Breast epithelium (tissue), 4 donors: ENCODE measurements at regions not wholly inside any gene's neighbourhood (a gene's known extent, or its start where the extent isn't known, plus 50 kb on each side); places are given as distances from the start of the nearest gene placed in this dataset.

Experiments
- DNase-seq, 2 donors: peaks; one replicate each; pipeline ENCODE4 v3.0.0-alpha.2; 2019; ENCODE audit warnings: low spot score in 2 of 2
- H3K27ac ChIP-seq, 2 donors: fragments of 200-600 bp; sonication (generic) in 1 of 2; one replicate each; pipeline ENCODE4 v1.5.1; 2016 to 2019; ENCODE audit warnings: mild to moderate bottlenecking in 1 of 2
- H3K27me3 ChIP-seq, 2 donors: fragments of 200-600 bp; sonication (generic) in 1 of 2; one replicate each; pipeline versions ENCODE4 v1.5.1 to v1.6.0; 2017 to 2019; ENCODE audit warnings: control low read depth in 1 of 2, mild to moderate bottlenecking in 1 of 2
- H3K36me3 ChIP-seq: fragments of 200-600 bp; one replicate; pipeline ENCODE4 v1.5.1; 2019
- H3K4me1 ChIP-seq, 2 donors: fragments of 200-600 bp; sonication (generic); one replicate each; pipeline ENCODE4 v1.5.1; 2016 to 2019; ENCODE audit warnings: control low read depth in 1 of 2
- H3K4me3 ChIP-seq, 3 donors: fragments of 200-600 bp; sonication (generic); 1 replicate in 2 of 3; 2 replicates in 1 of 3; pipeline ENCODE4 v1.5.1; 2016 to 2019; ENCODE audit warnings: mild to moderate bottlenecking in 3 of 3, moderate library complexity in 2 of 3
- H3K9me3 ChIP-seq, 2 donors: fragments of 200-600 bp; sonication (generic) in 1 of 2; one replicate each; pipeline ENCODE4 v1.5.1; 2016 to 2019; ENCODE audit warnings: control low read depth in 1 of 2
- POLR2A ChIP-seq: fragments of 450-650 bp; IDR thresholded peaks from one replicate; pipeline ENCODE4 v1.6.1; 2016; ENCODE audit warnings: antibody characterized with exemption, mild to moderate bottlenecking, moderate library complexity
- POLR2AphosphoS5 ChIP-seq, 3 donors: sonication (generic); formaldehyde crosslinking; IDR thresholded peaks; one replicate each; pipeline ENCODE4 v1.6.1; 2017; ENCODE audit warnings: antibody characterized with exemption in 3 of 3
- intact Hi-C: fragments of 100-400 bp; cut with DNase I; formaldehyde crosslinking; loops from one replicate; pipeline ENCODE4 v1.15.1; 2023; ENCODE audit warnings: low total_unique reads
- TF ChIP-seq, protein P1 (sequence below), 3 donors: fragments of 450-650 bp; IDR thresholded peaks; one replicate each; pipeline ENCODE4 v1.5.1; 2016 to 2017; ENCODE audit warnings: antibody characterized with exemption in 3 of 3, mild to moderate bottlenecking in 3 of 3, moderate library complexity in 3 of 3

DNA sequence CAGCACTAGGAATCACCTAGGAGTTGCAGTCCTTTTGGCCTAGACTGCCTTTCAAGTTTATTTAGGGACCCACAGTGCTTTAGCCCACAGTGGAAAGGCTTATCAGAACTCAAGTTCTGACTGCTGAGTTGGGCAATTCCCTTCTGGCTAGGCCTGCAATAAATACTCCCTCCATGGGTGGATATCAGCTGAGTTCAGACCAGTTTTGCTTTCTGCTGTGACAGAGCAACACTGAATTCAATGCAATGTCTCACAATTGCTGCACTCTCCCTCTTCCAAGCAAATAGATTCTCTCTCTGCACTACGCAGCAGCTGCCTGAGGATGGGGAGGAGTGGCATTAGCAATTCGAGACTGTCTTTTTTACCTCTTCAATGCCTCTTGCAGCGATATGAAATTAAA, 1153.3 kb downstream of the SORCS1 start:
- Histone ChIP-seq H3K27me3 (no peaks in the 10 kb centered on the region), H3K4me1 (no peaks in the 10 kb centered on the region), H3K27ac (no peak overlapping the region), H3K36me3 (no peaks in the 10 kb centered on the region), H3K4me3 (no peak overlapping the region), H3K9me3 (peaks cover 6 to 8% of the 10 kb centered on the region in 2 donors)
- intact Hi-C loops, result no loop called here
- TF ChIP-seq, protein P1, sequence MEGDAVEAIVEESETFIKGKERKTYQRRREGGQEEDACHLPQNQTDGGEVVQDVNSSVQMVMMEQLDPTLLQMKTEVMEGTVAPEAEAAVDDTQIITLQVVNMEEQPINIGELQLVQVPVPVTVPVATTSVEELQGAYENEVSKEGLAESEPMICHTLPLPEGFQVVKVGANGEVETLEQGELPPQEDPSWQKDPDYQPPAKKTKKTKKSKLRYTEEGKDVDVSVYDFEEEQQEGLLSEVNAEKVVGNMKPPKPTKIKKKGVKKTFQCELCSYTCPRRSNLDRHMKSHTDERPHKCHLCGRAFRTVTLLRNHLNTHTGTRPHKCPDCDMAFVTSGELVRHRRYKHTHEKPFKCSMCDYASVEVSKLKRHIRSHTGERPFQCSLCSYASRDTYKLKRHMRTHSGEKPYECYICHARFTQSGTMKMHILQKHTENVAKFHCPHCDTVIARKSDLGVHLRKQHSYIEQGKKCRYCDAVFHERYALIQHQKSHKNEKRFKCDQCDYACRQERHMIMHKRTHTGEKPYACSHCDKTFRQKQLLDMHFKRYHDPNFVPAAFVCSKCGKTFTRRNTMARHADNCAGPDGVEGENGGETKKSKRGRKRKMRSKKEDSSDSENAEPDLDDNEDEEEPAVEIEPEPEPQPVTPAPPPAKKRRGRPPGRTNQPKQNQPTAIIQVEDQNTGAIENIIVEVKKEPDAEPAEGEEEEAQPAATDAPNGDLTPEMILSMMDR (IDR thresholded peaks at IDR 0.05), result no peak
- TF ChIP-seq POLR2AphosphoS5 (IDR thresholded peaks at IDR 0.05), result no peak
- no peak for TF ChIP-seq POLR2A
- no peak for DNase-seq

DNA sequence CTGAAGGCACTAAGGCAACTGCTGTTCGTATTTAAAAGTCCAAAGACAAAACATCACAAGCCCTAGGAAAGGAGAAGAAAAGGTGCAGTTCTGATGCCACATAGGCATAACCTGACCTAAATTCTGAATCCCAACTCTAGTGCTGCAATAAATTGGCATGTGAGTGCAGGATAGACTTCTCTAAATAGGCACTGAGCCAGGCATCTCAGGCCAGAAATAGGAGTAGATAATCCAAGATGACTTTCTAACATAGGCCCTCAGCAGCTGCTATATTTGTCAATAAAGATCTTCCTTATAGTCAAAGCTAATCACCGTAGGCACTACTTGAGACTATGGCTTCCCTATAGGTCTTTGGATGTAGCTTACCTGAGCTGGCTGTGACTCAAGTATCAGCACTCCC, 1163.8 kb downstream of the SORCS1 start:
- no peaks in the 10 kb centered on the region for H3K27me3 ChIP-seq
- H3K4me1 ChIP-seq, result no peaks in the 10 kb centered on the region
- DNase-seq, result no peak
- H3K4me3 ChIP-seq, result no peak overlapping the region
- TF ChIP-seq POLR2AphosphoS5 (IDR thresholded peaks at IDR 0.05) (no peak), POLR2A (no peak)
- TF ChIP-seq, protein P1 (IDR thresholded peaks at IDR 0.05), result no peak
- H3K27ac ChIP-seq, result no peak overlapping the region
- intact Hi-C loops, result no loop called here
- H3K9me3 ChIP-seq, result no peaks in the 10 kb centered on the region
- H3K36me3 ChIP-seq, result no peaks in the 10 kb centered on the region

DNA sequence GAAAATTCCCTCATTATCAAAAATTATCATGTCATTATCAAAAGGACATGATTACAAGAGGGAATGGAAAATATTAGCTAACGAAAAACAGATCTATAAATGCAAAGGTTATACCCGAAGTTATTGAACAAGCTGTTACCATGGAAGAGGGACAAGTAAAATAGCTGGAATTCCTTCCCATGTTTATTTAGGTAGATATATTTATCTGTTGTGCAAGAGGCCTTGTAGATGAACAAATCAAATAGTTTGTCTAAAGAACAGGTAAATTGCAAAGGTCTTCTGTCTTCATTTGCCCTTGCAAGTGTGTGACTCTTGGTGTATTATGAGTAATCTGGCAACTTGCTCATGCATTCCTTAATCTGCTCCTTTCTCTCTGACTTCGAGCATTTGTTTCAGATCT, 1170.9 kb downstream of the SORCS1 start:
- Histone ChIP-seq H3K4me1 (no peaks in the 10 kb centered on the region), H3K9me3 (no peaks in the 10 kb centered on the region), H3K4me3 (no peak overlapping the region), H3K36me3 (no peaks in the 10 kb centered on the region), H3K27ac (no peak overlapping the region), H3K27me3 (no peaks in the 10 kb centered on the region)
- no peak for DNase-seq
- TF ChIP-seq, protein P1 (IDR thresholded peaks at IDR 0.05), result no peak
- TF ChIP-seq POLR2A, result no peak
- intact Hi-C loops, result no loop called here

DNA sequence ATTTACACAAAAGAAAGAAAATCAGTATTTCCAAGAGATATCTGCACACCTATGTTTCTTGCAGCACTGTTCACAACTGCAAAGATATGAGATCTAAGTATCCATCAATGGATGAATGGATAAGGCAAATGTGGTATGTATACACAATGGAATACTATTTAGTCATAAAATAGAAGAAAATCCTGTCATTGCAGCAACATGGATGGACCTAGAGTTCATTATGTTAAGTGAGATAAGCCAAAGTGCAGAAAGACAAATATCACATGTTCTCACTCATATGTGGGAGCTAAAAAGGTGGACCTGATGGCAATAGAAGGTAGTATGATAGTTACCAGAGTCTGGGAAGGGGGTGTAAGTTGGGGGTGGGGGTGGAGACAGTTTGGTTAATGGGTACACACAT, 1171.6 kb downstream of the SORCS1 start:
- no peak overlapping the region for H3K27ac ChIP-seq

DNA sequence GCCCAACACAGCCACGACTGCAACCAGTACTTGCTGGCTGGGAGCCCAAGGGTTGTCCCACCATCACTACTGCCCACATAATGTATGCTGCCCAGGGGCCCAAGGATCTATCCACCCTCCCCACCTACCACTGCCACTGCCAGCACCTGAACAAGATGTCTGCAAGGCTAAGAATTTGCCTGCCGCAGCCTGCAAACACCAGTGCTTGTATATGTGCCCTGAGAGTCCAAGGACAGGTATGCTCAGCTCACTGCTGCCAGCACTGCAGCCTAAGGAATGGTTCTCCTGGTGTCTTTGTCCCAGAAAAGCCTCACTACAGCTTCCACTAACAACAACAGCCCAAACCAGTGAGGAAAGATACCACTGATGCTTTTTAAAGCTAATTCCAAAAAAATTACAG, 1174.0 kb downstream of the SORCS1 start:
- no peak for TF ChIP-seq POLR2A
- no peak for TF ChIP-seq POLR2AphosphoS5 (IDR thresholded peaks at IDR 0.05)
- TF ChIP-seq, protein P1 (IDR thresholded peaks at IDR 0.05), result no peak
- H3K36me3 ChIP-seq, result no peaks in the 10 kb centered on the region
- intact Hi-C loops, result no loop called here
- no peaks in the 10 kb centered on the region for H3K9me3 ChIP-seq
- no peak overlapping the region for H3K4me3 ChIP-seq
- DNase-seq, result no peak
- H3K4me1 ChIP-seq, result no peaks in the 10 kb centered on the region
- H3K27ac ChIP-seq, result no peak overlapping the region
- H3K27me3 ChIP-seq, result no peaks in the 10 kb centered on the region

More for the DNA sequence above, 1171.6 kb downstream of the SORCS1 start:
- no peak for DNase-seq
- H3K4me3 ChIP-seq, result no peak overlapping the region
- intact Hi-C loops, result no loop called here
- H3K9me3 ChIP-seq, result no peaks in the 10 kb centered on the region
- TF ChIP-seq POLR2AphosphoS5 (IDR thresholded peaks at IDR 0.05) (no peak), POLR2A (no peak)
- TF ChIP-seq, protein P1 (IDR thresholded peaks at IDR 0.05), result no peak
- H3K27me3 ChIP-seq, result no peaks in the 10 kb centered on the region
- H3K36me3 ChIP-seq, result no peaks in the 10 kb centered on the region
- H3K4me1 ChIP-seq, result no peaks in the 10 kb centered on the region
